Neural cell (in vitro differentiated cells): ENCODE measurements at regions not wholly inside any gene's neighbourhood (a gene's known extent, or its start where the extent isn't known, plus 50 kb on each side); places are given as distances from the start of the nearest gene placed in this dataset.

Source experiments
- H2AFZ ChIP-seq: fragments of 200-600, 300-800 bp; sonication (generic), shearing (Covaris generic); 2 replicates; pipeline ENCODE4 v1.6.0; 2014; ENCODE audit warnings: low read depth, mild to moderate bottlenecking, antibody characterized with exemption, low read length, moderate library complexity
- H3F3A ChIP-seq: fragments of 200-600 bp; shearing (Covaris generic); 2 replicates; pipeline ENCODE4 v1.6.1; 2016; ENCODE audit warnings: mild to moderate bottlenecking, moderate library complexity, mixed read lengths, antibody characterized with exemption, low read length; ENCODE audit not compliant: insufficient read depth, poor library complexity, severe bottlenecking
- H3K27ac ChIP-seq: fragments of 200-600, 300-800 bp; sonication (generic), shearing (Covaris generic); 2 replicates; pipeline ENCODE4 v1.5.1; 2014; ENCODE audit warnings: mild to moderate bottlenecking, low read length, moderate library complexity
- H3K27me3 ChIP-seq: fragments of 300-800, 200-600 bp; sonication (generic), shearing (Covaris generic); 2 replicates; pipeline ENCODE4 v1.6.0; 2014; ENCODE audit warnings: mild to moderate bottlenecking, low read depth, low read length, moderate library complexity; ENCODE audit not compliant: insufficient read depth
- H3K36me3 ChIP-seq: fragments of 300-800, 200-600 bp; sonication (generic), shearing (Covaris generic); 2 replicates; pipeline ENCODE4 v1.5.1; 2014; ENCODE audit warnings: mild to moderate bottlenecking, antibody characterized with exemption, low read length, moderate library complexity; ENCODE audit not compliant: insufficient read depth
- H3K4me2 ChIP-seq: fragments of 300-800, 200-600 bp; sonication (generic), shearing (Covaris generic); 2 replicates; pipeline ENCODE4 v1.6.0; 2014; ENCODE audit warnings: mild to moderate bottlenecking, low read length
- H3K4me3 ChIP-seq: fragments of 300-800, 200-600 bp; sonication (generic), shearing (Covaris generic); 2 replicates; pipeline ENCODE4 v1.5.1; 2014; ENCODE audit warnings: mild to moderate bottlenecking, low read length, moderate library complexity
- H3K79me2 ChIP-seq: fragments of 200-600 bp; shearing (Covaris generic); replicated peaks from 2 replicates; pipeline ENCODE4 v1.6.0; 2014; ENCODE audit warnings: mild to moderate bottlenecking, low read length, moderate library complexity; ENCODE audit not compliant: insufficient read depth
- H3K9ac ChIP-seq: fragments of 300-800, 200-600 bp; sonication (generic), shearing (Covaris generic); 2 replicates; pipeline ENCODE4 v1.6.1; 2016; ENCODE audit warnings: mild to moderate bottlenecking, low read length, mixed read lengths
- H3K9me2 ChIP-seq: fragments of 200-600 bp; shearing (Covaris generic); 2 replicates; pipeline ENCODE4 v1.6.1; 2016; ENCODE audit warnings: mild to moderate bottlenecking, low read length, mixed read lengths; ENCODE audit not compliant: insufficient read depth
- H3K9me3 ChIP-seq: fragments of 200-600, 300-800 bp; sonication (generic), shearing (Covaris generic); 2 replicates; pipeline ENCODE4 v1.6.1; 2016; ENCODE audit warnings: mild to moderate bottlenecking, mixed run types, low read length, moderate library complexity, mixed read lengths
- H4K20me1 ChIP-seq: fragments of 200-600 bp; shearing (Covaris generic); 2 replicates; pipeline ENCODE4 v1.6.1; 2016; ENCODE audit warnings: mild to moderate bottlenecking, mixed run types; ENCODE audit not compliant: insufficient read depth
- CTCF ChIP-seq: fragments of 450-650 bp; IDR thresholded peaks from 2 replicates; pipeline ENCODE4 v1.5.1; 2014; ENCODE audit warnings: antibody characterized with exemption, mild to moderate bottlenecking, moderate library complexity; ENCODE audit not compliant: poor library complexity, severe bottlenecking
- EP300 ChIP-seq: fragments of 450-650 bp; conservative IDR thresholded peaks from 2 replicates; pipeline ENCODE4 v1.6.1; 2014; ENCODE audit warnings: antibody characterized with exemption, mild to moderate bottlenecking, moderate library complexity; ENCODE audit not compliant: poor library complexity, severe bottlenecking
- EZH2 ChIP-seq: fragments of 200-600, 300-800 bp; shearing (Covaris generic), sonication (generic); IDR thresholded peaks from 2 replicates; pipeline ENCODE4 v1.6.1; 2014; ENCODE audit warnings: antibody characterized with exemption, low read length, borderline replicate concordance, mild to moderate bottlenecking; ENCODE audit not compliant: insufficient read depth, poor library complexity, severe bottlenecking
- MXI1 ChIP-seq: fragments of 450-650 bp; conservative IDR thresholded peaks from 2 replicates; pipeline ENCODE4 v1.6.1; 2014; ENCODE audit warnings: antibody characterized with exemption, mild to moderate bottlenecking; ENCODE audit not compliant: poor library complexity, severe bottlenecking
- POLR2AphosphoS5 ChIP-seq: IDR thresholded peaks from 2 replicates; pipeline ENCODE4 v1.6.1; 2012
- RAD21 ChIP-seq: fragments of 450-650 bp; conservative IDR thresholded peaks from 2 replicates; pipeline ENCODE4 v1.6.1; 2014; ENCODE audit warnings: antibody characterized with exemption, mild to moderate bottlenecking, moderate library complexity
- SMC3 ChIP-seq: fragments of 450-650 bp; conservative IDR thresholded peaks from 2 replicates; pipeline ENCODE4 v1.6.1; 2014; ENCODE audit warnings: antibody characterized with exemption, mild to moderate bottlenecking, moderate library complexity; ENCODE audit not compliant: poor library complexity
- TAF1 ChIP-seq: IDR thresholded peaks from 2 replicates; pipeline ENCODE4 v1.6.1; 2012; ENCODE audit warnings: low read depth
- TF ChIP-seq, protein P1 (sequence below): IDR thresholded peaks from 2 replicates; pipeline ENCODE4 v1.6.1; 2012; ENCODE audit warnings: borderline replicate concordance

DNA sequence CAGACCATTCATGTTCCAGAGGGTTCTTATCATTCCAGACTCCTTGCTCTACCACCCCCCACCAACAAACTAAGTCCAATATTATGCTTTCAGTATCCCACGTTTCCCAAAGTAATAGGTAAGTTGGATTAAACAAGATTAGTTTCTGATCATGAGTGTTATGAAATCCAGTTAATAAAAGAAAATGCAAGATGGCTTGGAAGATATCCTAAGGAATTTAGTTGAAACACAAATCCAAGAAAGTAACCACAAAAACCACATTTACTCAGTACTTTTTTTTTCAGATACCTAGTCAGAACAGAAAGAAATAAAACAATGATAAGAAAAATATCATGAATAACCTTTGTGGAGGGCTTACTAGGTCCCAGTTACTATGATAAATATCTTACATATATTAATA, 119.4 kb upstream of the MIR17HG start:
- Histone ChIP-seq H3K9me3 (no peaks in the 10 kb centered on the region), H3K79me2 (no peaks in the 10 kb centered on the region), H3K27ac (no peak overlapping the region), H3K9me2 (no peaks in the 10 kb centered on the region), H4K20me1 (no peaks in the 10 kb centered on the region), H3F3A (no peaks in the 10 kb centered on the region), H3K36me3 (no peaks in the 10 kb centered on the region), H2AFZ (no peak overlapping the region), H3K9ac (no peak overlapping the region), H3K4me3 (no peak overlapping the region), H3K4me2 (no peak overlapping the region), H3K27me3 (no peaks in the 10 kb centered on the region)
- TF ChIP-seq, protein P1, sequence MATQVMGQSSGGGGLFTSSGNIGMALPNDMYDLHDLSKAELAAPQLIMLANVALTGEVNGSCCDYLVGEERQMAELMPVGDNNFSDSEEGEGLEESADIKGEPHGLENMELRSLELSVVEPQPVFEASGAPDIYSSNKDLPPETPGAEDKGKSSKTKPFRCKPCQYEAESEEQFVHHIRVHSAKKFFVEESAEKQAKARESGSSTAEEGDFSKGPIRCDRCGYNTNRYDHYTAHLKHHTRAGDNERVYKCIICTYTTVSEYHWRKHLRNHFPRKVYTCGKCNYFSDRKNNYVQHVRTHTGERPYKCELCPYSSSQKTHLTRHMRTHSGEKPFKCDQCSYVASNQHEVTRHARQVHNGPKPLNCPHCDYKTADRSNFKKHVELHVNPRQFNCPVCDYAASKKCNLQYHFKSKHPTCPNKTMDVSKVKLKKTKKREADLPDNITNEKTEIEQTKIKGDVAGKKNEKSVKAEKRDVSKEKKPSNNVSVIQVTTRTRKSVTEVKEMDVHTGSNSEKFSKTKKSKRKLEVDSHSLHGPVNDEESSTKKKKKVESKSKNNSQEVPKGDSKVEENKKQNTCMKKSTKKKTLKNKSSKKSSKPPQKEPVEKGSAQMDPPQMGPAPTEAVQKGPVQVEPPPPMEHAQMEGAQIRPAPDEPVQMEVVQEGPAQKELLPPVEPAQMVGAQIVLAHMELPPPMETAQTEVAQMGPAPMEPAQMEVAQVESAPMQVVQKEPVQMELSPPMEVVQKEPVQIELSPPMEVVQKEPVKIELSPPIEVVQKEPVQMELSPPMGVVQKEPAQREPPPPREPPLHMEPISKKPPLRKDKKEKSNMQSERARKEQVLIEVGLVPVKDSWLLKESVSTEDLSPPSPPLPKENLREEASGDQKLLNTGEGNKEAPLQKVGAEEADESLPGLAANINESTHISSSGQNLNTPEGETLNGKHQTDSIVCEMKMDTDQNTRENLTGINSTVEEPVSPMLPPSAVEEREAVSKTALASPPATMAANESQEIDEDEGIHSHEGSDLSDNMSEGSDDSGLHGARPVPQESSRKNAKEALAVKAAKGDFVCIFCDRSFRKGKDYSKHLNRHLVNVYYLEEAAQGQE: no peak
- TF ChIP-seq SMC3 (no peak), TAF1 (no peak), RAD21 (no peak), EZH2 (no peak), CTCF (no peak), MXI1 (no peak)

DNA sequence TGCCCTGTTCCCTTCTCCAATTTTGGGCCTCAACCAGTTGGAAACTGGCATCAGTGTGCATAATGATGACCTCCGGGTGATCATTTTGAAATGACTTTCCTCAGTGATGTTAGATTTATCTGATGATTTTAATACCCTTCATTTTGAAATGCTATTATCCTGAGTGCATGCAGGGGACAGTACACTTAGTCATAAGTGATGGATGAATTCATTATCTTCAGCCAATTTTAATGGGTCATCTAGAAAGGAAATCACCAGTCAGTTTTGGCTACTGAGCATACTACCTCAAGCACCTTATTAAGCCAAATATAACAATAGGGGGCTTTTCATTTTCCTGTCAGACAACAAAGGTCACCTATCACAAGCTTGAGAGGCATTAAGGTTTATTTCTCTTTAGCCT, 118.5 kb upstream of the MIR17HG start:
- no peaks in the 10 kb centered on the region for H3K27me3 ChIP-seq
- no peaks in the 10 kb centered on the region for H3K9me2 ChIP-seq
- no peak overlapping the region for H3K4me3 ChIP-seq
- H3K9ac ChIP-seq: no peak overlapping the region
- no peak overlapping the region for H2AFZ ChIP-seq
- no peaks in the 10 kb centered on the region for H3K36me3 ChIP-seq
- H3K79me2 ChIP-seq: no peaks in the 10 kb centered on the region
- H4K20me1 ChIP-seq: no peaks in the 10 kb centered on the region
- TF ChIP-seq, protein P1: no peak
- no peak for TF ChIP-seq SMC3
- TF ChIP-seq CTCF: no peak
- TF ChIP-seq MXI1: no peak
- no peak for TF ChIP-seq EZH2
- TF ChIP-seq POLR2AphosphoS5: no peak
- no peak for TF ChIP-seq TAF1
- TF ChIP-seq EP300: no peak
- no peak for TF ChIP-seq RAD21
- no peaks in the 10 kb centered on the region for H3K9me3 ChIP-seq
- H3K4me2 ChIP-seq: no peak overlapping the region
- H3K27ac ChIP-seq: no peak overlapping the region
- H3F3A ChIP-seq: no peaks in the 10 kb centered on the region
